NCI-H460 (cell line): ENCODE measurements at regions not wholly inside any gene's neighbourhood (a gene's known extent, or its start where the extent isn't known, plus 50 kb on each side); places are given as distances from the start of the nearest gene placed in this dataset.

Source experiments
- DNase-seq: peaks from one replicate; pipeline ENCODE4 v3.0.0-alpha.2; 2016; ENCODE audit warnings: low read depth; ENCODE audit errors: extremely low read depth
- small RNA-seq, 2 experiments: library from RNA; depleted of rRNA; stranded (forward); fragments of <200 nt; gene quantifications; one replicate each; pipeline ENCODE3, GENCODE V24; 2014

- DNase-seq, result no peak
Measured at GRCh38 chr14:66435683-66436082, 50.5 kb upstream of the CCDC196 start.

Small RNA genes lying in the stretch of these regions (small RNA-seq; reads per million reads assigned to genes)
- 0 reads per million in 2 experiments for gene RF00019
